ENCODE measurements at regions not wholly inside any gene's neighbourhood (a gene's known extent, or its start where the extent isn't known, plus 50 kb on each side); places are given as distances from the start of the nearest gene placed in this dataset.

GRCh38 chr11:33410086-33410765 is 153.0 kb downstream of the HIPK3 start:
- CTCF ChIA-PET = no interaction called here
- no peak overlapping the region for H3K27ac Mint-ChIP-seq

More at GRCh38 chr11:33410086-33410765, 153.0 kb downstream of the HIPK3 start:
- Mint-ChIP-seq H3K36me3 (ENCODE audit: low read depth) (no peaks in the 10 kb centered on the region), H3K4me1 (ENCODE audit: low read depth) (no peaks in the 10 kb centered on the region), H3K27me3 (ENCODE audit: low read depth) (peaks cover 13% of the 10 kb centered on the region), H3K9me3 (no peaks in the 10 kb centered on the region), H3K4me3 (no peak overlapping the region)
- intact Hi-C loops (cut with micrococcal nuclease) = no loop called here
- no peak for DNase-seq
